ENCODE measurements at regions not wholly inside any gene's neighbourhood (a gene's known extent, or its start where the extent isn't known, plus 50 kb on each side); places are given as distances from the start of the nearest gene placed in this dataset.

DNA sequence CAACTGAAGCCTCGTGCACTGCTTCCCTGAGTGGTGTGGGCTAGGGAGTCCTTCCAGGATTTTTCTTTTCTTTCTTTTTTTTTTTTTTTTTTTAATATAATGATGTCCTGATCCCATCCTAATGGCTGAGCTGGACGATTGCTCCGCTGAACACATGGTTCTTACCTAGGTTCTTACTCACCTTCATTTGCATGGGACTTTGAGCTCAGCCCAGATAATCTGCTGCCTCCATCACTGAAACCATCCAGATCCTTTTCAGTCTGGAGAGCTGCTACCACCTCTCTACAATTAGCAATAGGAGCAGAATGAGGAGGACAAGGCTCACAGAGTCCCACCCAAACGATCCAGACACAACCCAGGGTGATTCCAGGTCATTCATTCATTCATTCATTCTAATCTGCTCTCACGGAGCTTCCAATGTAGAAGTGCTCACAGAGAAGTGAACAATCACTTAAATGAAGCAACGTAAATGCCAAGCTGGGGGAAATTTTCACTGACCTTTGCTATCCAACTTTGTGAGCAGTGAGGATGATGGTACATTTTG lies 246.3 kb upstream of the RREB1 start:
- TF ChIP-seq, protein P1, sequence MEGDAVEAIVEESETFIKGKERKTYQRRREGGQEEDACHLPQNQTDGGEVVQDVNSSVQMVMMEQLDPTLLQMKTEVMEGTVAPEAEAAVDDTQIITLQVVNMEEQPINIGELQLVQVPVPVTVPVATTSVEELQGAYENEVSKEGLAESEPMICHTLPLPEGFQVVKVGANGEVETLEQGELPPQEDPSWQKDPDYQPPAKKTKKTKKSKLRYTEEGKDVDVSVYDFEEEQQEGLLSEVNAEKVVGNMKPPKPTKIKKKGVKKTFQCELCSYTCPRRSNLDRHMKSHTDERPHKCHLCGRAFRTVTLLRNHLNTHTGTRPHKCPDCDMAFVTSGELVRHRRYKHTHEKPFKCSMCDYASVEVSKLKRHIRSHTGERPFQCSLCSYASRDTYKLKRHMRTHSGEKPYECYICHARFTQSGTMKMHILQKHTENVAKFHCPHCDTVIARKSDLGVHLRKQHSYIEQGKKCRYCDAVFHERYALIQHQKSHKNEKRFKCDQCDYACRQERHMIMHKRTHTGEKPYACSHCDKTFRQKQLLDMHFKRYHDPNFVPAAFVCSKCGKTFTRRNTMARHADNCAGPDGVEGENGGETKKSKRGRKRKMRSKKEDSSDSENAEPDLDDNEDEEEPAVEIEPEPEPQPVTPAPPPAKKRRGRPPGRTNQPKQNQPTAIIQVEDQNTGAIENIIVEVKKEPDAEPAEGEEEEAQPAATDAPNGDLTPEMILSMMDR (IDR thresholded peaks at IDR 0.05; ENCODE audit: low read depth, low read length, missing control alignments), result no peak
- DNase-seq (ENCODE audit: low read depth), result no peak
- H3K4me3 ChIP-seq (ENCODE audit: low read depth, low read length), result no peak overlapping the region

DNA sequence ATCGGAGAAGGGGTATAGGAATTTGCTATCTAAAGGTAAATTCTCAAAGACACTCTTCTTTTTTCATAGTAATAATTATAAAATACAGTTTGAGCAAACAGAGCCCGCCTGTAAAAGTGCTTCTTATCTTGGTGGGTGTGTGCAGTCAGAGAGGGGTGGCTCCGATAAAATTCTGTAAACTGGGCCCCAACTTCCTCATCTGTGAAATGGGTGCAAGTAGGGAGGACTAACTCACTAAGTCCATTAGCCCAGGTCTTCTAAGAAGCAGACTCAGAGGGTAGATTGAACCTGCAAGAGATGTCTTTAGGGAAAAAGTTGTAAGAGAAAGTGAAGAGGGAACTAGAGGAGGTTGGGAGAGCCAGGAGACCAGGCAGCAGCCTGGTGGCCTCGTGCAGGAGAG lies 245.8 kb upstream of the RREB1 start:
- H3K4me3 ChIP-seq (ENCODE audit: low read depth, low read length), result no peak overlapping the region
- no peak for DNase-seq (ENCODE audit: low read depth)
- TF ChIP-seq, protein P1 (IDR thresholded peaks at IDR 0.05; ENCODE audit: low read depth, low read length, missing control alignments), result no peak

DNA sequence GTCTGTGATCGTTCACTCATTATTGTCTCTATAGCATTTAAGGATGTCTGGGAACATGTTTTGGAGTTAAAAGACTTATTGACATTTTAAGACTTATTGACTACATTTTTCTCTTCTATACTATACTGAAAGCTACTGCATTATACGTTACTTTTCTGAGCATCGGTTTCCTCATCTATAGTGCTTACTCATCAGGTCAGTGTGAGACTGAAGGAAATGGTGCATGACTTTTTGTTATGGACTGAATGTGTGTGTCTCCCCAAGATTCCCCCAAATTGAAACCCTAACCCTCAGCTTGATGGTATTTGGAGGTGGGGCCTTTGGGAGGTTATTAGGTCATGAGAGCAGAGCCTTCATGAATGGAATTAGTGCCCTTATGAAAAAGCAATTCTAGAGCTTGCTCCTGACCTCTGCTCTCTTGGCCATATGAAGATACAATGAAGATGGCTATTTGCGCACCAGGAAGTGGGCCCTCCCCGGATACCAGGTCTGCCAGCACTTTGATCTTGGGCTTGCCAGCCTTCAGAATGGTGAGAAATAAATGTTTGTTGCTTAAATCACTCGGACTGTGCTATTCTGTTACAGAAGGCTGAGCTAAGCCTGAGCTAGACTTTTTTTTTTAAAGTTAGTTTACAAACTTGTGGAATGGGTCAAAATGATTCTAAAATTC lies 243.7 kb upstream of the RREB1 start:
- no peak for DNase-seq (ENCODE audit: low read depth)
- no peak overlapping the region for H3K4me3 ChIP-seq (ENCODE audit: low read depth, low read length)
- TF ChIP-seq, protein P1 (IDR thresholded peaks at IDR 0.05; ENCODE audit: low read depth, low read length, missing control alignments), result no peak

DNA sequence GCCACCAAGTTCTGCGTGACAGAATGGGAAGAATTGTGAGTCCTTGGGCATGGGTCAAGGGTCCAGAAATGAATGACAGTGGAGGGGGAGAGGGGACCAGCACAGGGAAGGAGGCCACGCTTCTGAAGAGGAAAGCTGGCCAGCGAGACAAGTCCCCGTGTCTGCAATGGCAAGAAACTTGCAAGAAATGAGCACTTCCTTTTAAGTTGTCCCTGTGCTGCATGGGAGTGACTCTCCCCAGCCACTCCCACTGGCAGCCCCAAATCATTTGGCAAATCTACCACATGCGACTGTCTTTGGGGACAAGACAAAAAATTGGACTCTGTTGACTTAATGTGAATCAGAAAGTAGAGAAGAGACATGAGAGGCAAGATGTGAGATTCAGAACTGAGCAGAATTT lies 242.2 kb upstream of the RREB1 start:
- TF ChIP-seq, protein P1 (IDR thresholded peaks at IDR 0.05; ENCODE audit: low read depth, low read length, missing control alignments), result no peak
- no peak for DNase-seq (ENCODE audit: low read depth)
- H3K4me3 ChIP-seq (ENCODE audit: low read depth, low read length), result no peak overlapping the region

DNA sequence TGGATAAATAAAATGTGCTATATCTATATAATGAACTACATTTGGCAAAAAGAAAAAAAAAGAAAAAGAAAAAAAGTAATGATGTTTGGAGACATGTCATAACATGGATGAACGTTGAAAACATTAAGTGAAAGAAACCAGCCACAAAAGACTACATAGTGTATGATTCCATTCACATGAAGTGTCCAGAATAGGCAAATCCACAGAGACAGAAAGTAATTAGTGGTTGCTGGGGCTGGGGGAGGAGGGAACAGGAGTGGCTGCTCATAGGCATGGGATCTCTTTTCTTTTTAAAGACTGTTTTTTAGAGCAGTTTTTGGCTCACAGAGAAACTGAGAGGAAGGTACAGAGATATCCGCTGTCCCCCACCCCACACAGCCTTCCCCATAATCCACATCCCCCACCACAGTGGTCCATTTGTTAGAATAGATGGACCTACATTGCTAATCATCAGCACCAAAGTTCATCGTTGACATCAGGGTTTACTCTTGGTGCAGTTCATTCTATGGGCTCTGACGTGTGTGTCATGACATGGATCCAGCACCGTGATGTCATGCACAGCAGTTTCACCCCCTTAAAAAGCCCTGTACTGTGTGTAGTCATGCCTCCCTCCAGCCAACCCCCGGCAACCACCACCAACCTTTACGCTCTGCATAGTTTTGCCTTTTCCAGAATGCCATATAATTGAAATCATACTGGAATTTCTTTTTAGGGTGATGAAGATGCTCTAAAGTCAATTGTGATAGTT lies 240.9 kb upstream of the RREB1 start:
- no peak overlapping the region for H3K4me3 ChIP-seq (ENCODE audit: low read depth, low read length)
- TF ChIP-seq, protein P1 (IDR thresholded peaks at IDR 0.05; ENCODE audit: low read depth, low read length, missing control alignments), result no peak
- DNase-seq (ENCODE audit: low read depth), result no peak

DNA sequence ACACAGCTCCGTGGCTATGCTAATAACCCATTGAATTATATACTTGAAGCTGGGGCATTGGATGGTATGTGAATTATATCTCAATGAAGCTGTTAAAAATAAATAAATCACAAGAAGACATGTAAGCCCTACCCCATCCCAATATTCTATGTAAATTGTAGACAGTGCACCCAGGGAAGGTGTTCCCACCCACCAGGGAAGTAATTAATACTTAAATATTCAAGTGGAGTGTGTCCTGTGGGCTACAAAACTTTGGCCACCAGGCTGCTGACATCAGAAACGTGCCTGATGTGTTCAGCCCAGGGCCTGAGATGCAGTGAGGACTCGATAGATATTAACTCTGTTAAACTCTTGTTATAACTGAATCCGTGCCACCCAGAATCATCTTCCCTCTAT lies 240.4 kb upstream of the RREB1 start:
- H3K4me3 ChIP-seq (ENCODE audit: low read depth, low read length), result no peak overlapping the region
- DNase-seq (ENCODE audit: low read depth), result no peak
- TF ChIP-seq, protein P1 (IDR thresholded peaks at IDR 0.05; ENCODE audit: low read depth, low read length, missing control alignments), result no peak
